T-cell (primary cell): ENCODE measurements at regions not wholly inside any gene's neighbourhood (a gene's known extent, or its start where the extent isn't known, plus 50 kb on each side); places are given as distances from the start of the nearest gene placed in this dataset.
"Not testable (repeated sequence)": the region's sequence is repeated elsewhere in the genome, so short reads cannot be mapped to it uniquely, and the experiment has no call there.

Experiments used
- ATAC-seq, 4 experiments: fragments of 200-7000 bp in 3 of 4; fragments of 150-1000 bp in 1 of 4; cut with Tn5 transposase; replicated peaks in 1 of 4; 1 replicate in 3 of 4; 2 replicates in 1 of 4; pipeline ENCODE4 v1.10.0; 2021; ENCODE audit warnings: moderate library complexity in 3 of 4, mild to moderate bottlenecking in 2 of 4, moderate number of reproducible peaks in 1 of 4
- CTCF ChIA-PET, 2 donors: fragments of 300-600 bp; sonication (Branson Sonifier 250); formaldehyde crosslinking; loops; one replicate each; lab custom pipeline; 2022; ENCODE audit warnings: antibody characterized with exemption in 2 of 2; lab: Charles Lee
- POLR2A ChIA-PET, 2 donors: fragments of 300-600 bp; sonication (Branson Sonifier 250); formaldehyde crosslinking; loops; one replicate each; lab custom pipeline; 2022; ENCODE audit warnings: antibody characterized with exemption in 2 of 2; lab: Charles Lee
- DNase-seq, 35 experiments: peaks; one replicate each; pipeline versions ENCODE4 v3.0.0 to v3.0.0-alpha.2; 2013 to 2023
- H3K27ac ChIP-seq: one replicate; pipeline ENCODE4 v1.5.1; 2013; ENCODE audit warnings: low read length
- H3K27me3 ChIP-seq, 2 experiments: replicated peaks in 1 of 2; 1 replicate in 1 of 2; 2 replicates in 1 of 2; pipeline versions ENCODE4 v1.6.1 to v1.7.0; 2013; ENCODE audit warnings: low read length in 1 of 2, mixed read lengths in 1 of 2; ENCODE audit not compliant: control insufficient read depth in 2 of 2, insufficient read depth in 2 of 2; ENCODE audit errors: extremely low read depth in 1 of 2
- H3K36me3 ChIP-seq, 2 donors: 1 replicate in 1 of 2; 2 replicates in 1 of 2; pipeline versions ENCODE4 v1.6.1 to v1.7.0; 2013; ENCODE audit warnings: low read length in 1 of 2; ENCODE audit not compliant: control insufficient read depth in 2 of 2, insufficient read depth in 1 of 2; ENCODE audit errors: extremely low read depth in 1 of 2
- H3K4me1 ChIP-seq, 2 experiments: 1 replicate in 1 of 2; 2 replicates in 1 of 2; pipeline versions ENCODE4 v1.6.1 to v1.7.0; 2013; ENCODE audit warnings: low read length in 2 of 2, mixed read lengths in 1 of 2; ENCODE audit not compliant: insufficient read depth in 2 of 2, control insufficient read depth in 1 of 2; ENCODE audit errors: extremely low read depth in 1 of 2
- H3K4me3 ChIP-seq, 2 donors: 1 replicate in 1 of 2; 2 replicates in 1 of 2; pipeline versions ENCODE4 v1.5.1 to v1.7.0; 2013; ENCODE audit warnings: mild to moderate bottlenecking in 2 of 2, low read length in 1 of 2, moderate library complexity in 1 of 2; ENCODE audit not compliant: control insufficient read depth in 1 of 2; ENCODE audit errors: extremely low read depth in 1 of 2
- H3K9me3 ChIP-seq: 2 replicates; pipeline ENCODE4 v1.7.0; 2013
- H3K27ac Mint-ChIP-seq, 2 donors: one replicate each; pipeline ENCODE4 v1.8.0; 2020 to 2021; ENCODE audit warnings: mild to moderate bottlenecking in 2 of 2, mixed read lengths in 2 of 2
- H3K27me3 Mint-ChIP-seq, 2 donors: one replicate each; pipeline ENCODE4 v1.8.0; 2021 to 2022; ENCODE audit warnings: mixed read lengths in 2 of 2
- H3K36me3 Mint-ChIP-seq: one replicate; pipeline ENCODE4 v1.8.0; 2021; ENCODE audit warnings: mixed read lengths
- H3K4me1 Mint-ChIP-seq, 3 donors: one replicate each; pipeline ENCODE4 v1.8.0; 2020 to 2022; ENCODE audit warnings: mixed read lengths in 3 of 3, mild to moderate bottlenecking in 1 of 3
- H3K4me3 Mint-ChIP-seq, 3 donors: one replicate each; pipeline ENCODE4 v1.8.0; 2020 to 2022; ENCODE audit warnings: mild to moderate bottlenecking in 3 of 3, mixed read lengths in 3 of 3, moderate library complexity in 3 of 3
- H3K9me3 Mint-ChIP-seq, 3 donors: one replicate each; pipeline ENCODE4 v1.8.0; 2020 to 2022; ENCODE audit warnings: mixed read lengths in 3 of 3
- WGBS: methylation state at CpG from one replicate; pipeline ENCODE4 v1.1.5; 2013; ENCODE audit warnings: missing lambda C conversion rate; ENCODE audit not compliant: insufficient coverage; 5-methylcytosine and 5-hydroxymethylcytosine counted together

DNA sequence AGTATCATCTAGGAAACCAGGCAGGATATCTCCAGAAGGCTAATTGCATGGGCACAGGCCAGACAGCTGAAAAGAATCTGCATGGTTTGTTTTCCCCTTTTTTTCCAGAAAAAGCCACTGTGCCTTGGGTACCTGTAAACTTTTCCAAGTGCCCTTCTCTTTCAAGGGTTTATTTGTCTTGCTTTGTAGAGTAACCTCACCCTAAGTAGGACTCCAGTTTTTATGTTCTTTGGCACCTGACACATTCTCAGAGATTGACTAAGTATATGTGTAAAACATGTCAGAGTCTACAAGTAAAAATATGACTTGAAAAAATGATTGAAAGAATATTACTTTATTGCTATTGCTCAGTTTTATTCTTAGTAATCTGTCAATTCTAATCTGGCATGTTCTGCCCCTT, 70.7 kb upstream of the TEX13C start:
- Histone ChIP-seq H3K9me3 (no peaks in the 10 kb centered on the region), H3K36me3 (no peaks in the 10 kb centered on the region), H3K27me3 (no peaks in the 10 kb centered on the region), H3K27ac (no peak overlapping the region), H3K4me3 (no peak overlapping the region), H3K4me1 (no peaks in the 10 kb centered on the region)
- DNase-seq (no peak), ATAC-seq (no peak)
- ChIA-PET CTCF (no interaction called here), POLR2A (no interaction called here)
- Mint-ChIP-seq H3K4me1 (no peaks in the 10 kb centered on the region), H3K36me3 (no peaks in the 10 kb centered on the region), H3K9me3 (no peaks in the 10 kb centered on the region), H3K27me3 (peaks cover 0 to 11% of the 10 kb centered on the region in 2 donors), H3K27ac (no peak overlapping the region), H3K4me3 (no peak overlapping the region)

DNA sequence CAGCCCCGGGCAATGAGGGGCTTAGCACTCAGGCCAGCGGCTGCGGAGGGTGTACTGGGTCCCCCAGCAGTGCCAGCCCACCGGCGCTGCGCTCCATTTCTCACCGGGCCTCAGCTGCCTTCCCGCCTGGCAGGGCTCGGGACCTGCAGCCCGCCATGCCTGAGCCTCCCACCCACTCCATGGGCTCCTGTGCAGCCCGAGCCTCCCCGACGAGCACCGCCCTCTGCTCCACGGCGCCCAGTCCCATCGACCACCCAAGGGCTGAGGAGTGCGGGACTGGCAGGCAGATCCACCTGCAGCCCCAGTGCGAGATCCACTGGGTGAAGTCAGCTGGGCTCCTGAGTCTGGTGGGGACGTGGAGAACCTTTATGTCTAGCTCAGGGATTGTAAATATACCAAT, 63.9 kb upstream of the TEX13C start:
- H3K9me3 Mint-ChIP-seq, H3K27ac ChIP-seq, H3K9me3 ChIP-seq, DNase-seq, H3K36me3 ChIP-seq, H3K4me3 ChIP-seq, H3K4me3 Mint-ChIP-seq, ATAC-seq, POLR2A ChIA-PET, H3K4me1 Mint-ChIP-seq, H3K4me1 ChIP-seq, H3K27me3 Mint-ChIP-seq, CTCF ChIA-PET, H3K27me3 ChIP-seq, H3K27ac Mint-ChIP-seq, H3K36me3 Mint-ChIP-seq: not testable (repeated sequence)
- WGBS: 92% methylated on average over 10 of the region's 20 CpGs

DNA sequence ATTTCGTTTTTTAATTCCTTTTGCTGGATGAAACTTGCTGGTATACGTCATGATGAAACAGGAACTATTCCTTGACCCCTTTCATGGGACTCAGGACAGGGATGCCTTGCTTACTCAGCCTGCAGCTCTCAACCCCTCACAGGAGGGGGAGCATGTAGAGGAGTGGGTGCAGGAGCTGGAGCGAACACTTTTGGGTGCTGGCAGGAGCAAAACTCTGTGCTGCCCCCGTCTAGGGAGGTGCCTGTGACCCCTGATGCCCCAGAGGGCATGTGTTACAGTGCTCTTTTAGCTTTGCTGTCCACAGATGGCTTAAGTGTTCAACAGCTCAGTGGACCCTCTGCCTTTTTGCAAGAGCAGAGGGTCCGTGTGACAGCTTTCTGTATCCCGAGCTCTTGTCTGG, 56.8 kb upstream of the TEX13C start:
- H3K4me3 Mint-ChIP-seq: no peak overlapping the region

DNA sequence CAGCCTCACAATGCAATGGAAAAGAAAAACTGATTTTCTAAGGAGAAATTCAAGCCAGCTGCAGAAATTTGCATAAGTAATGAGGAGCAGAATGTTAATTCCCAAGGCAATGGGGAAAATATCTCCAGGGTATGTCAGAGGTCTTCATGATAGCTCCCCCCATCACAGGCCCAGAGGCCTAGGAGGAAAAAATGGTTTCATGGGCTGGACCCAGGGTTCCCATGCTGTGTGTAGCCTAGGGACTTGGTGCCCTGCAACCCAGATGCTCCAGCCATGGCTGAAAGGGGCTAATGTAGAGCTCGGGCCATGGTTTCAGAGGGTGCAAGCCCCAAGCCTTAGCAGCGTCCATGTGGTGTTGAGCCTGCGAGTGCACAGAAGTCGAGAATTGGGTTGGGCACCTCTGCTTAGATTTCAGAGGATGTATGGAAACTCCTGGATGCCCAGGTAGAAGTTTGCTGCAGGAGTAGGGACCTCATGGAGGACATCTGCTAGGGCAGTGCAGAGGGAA, 53.5 kb upstream of the TEX13C start:
- H3K4me3 Mint-ChIP-seq: no peak overlapping the region

More for the DNA sequence above, 56.8 kb upstream of the TEX13C start:
- no peak for DNase-seq
- Histone ChIP-seq H3K4me1 (no peaks in the 10 kb centered on the region), H3K27ac (no peak overlapping the region), H3K27me3 (no peaks in the 10 kb centered on the region), H3K4me3 (no peak overlapping the region), H3K36me3 (no peaks in the 10 kb centered on the region), H3K9me3 (no peaks in the 10 kb centered on the region)
- Mint-ChIP-seq H3K27ac (no peak overlapping the region), H3K36me3 (no peaks in the 10 kb centered on the region), H3K4me1 (no peaks in the 10 kb centered on the region), H3K9me3 (peaks cover 6 to 7% (median 7%) of the 10 kb centered on the region in 3 donors), H3K27me3 (peaks cover 0 to 7% of the 10 kb centered on the region in 2 donors)
- WGBS: 62% methylated on average over 2 of the region's 6 CpGs
- ChIA-PET CTCF (no interaction called here), POLR2A (no interaction called here)
- ATAC-seq: no peak

More for the DNA sequence above, 53.5 kb upstream of the TEX13C start:
- Histone ChIP-seq H3K4me3 (no peak overlapping the region), H3K27ac (no peak overlapping the region), H3K4me1 (no peaks in the 10 kb centered on the region), H3K36me3 (no peaks in the 10 kb centered on the region), H3K27me3 (no peaks in the 10 kb centered on the region), H3K9me3 (no peaks in the 10 kb centered on the region)
- 100% methylated on average over 1 of the region's 4 CpGs for WGBS
- POLR2A ChIA-PET: no interaction called here
- Mint-ChIP-seq H3K4me1 (no peaks in the 10 kb centered on the region), H3K27me3 (peaks cover 0 to 7% of the 10 kb centered on the region in 2 donors), H3K36me3 (no peaks in the 10 kb centered on the region), H3K9me3 (peaks cover 7 to 9% (median 7%) of the 10 kb centered on the region in 3 donors), H3K27ac (no peak overlapping the region)
- ATAC-seq (no peak), DNase-seq (no peak)
- CTCF ChIA-PET: no interaction called here
